WERI-Rb-1 (cell line): ENCODE measurements at regions not wholly inside any gene's neighbourhood (a gene's known extent, or its start where the extent isn't known, plus 50 kb on each side); places are given as distances from the start of the nearest gene placed in this dataset.

Experiments
- DNase-seq: peaks from one replicate; pipeline ENCODE4 v3.0.0-alpha.2; 2020
- H3K27ac ChIP-seq: fragments of 250-450 bp; sonication (Bioruptor Pico); 2 replicates; pipeline ENCODE4 v1.5.1; 2020; ENCODE audit warnings: mild to moderate bottlenecking, moderate library complexity
- H3K27me3 ChIP-seq: fragments of 250-450 bp; sonication (Bioruptor Pico); 2 replicates; pipeline ENCODE4 v1.5.1; 2021; ENCODE audit warnings: mild to moderate bottlenecking, low read depth, moderate library complexity; ENCODE audit not compliant: insufficient read depth, severe bottlenecking
- H3K36me3 ChIP-seq: fragments of 250-450 bp; sonication (Bioruptor Pico); 2 replicates; pipeline ENCODE4 v1.5.1; 2020; ENCODE audit warnings: mild to moderate bottlenecking, moderate library complexity
- H3K4me3 ChIP-seq: 2 replicates; pipeline ENCODE4 v1.5.1; 2011; ENCODE audit warnings: low read depth, mild to moderate bottlenecking, control low read depth, low read length
- H3K9me3 ChIP-seq: fragments of 250-450 bp; sonication (Bioruptor Pico); 2 replicates; pipeline ENCODE4 v1.5.1; 2021; ENCODE audit warnings: mild to moderate bottlenecking, moderate library complexity; ENCODE audit not compliant: severe bottlenecking
- TF ChIP-seq, protein P1 (sequence below): IDR thresholded peaks from 2 replicates; pipeline ENCODE4 v1.5.1; 2011; ENCODE audit warnings: low read depth, mild to moderate bottlenecking, control low read depth, inconsistent platforms, low read length

DNA sequence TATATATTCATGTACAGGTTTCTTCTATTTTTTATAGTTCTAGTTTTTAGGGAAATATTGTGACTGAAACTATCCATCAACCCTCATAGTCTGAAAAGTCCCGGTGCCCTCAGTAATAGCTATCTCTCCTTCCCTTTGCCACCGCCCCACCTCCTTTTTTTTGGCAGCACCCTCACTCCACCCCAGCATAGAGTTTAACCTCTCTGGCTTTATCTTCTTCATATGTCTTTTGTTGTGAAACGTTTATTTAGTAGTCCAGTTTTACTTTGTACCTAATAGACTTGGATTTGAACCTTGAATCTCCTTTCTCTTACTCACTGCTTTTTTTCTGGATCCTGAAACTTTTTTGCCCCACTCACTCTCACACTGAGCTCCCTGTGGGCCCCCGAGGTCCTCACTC lies 109.5 kb downstream of the BBS10 start:
- no peaks in the 10 kb centered on the region for H3K9me3 ChIP-seq
- TF ChIP-seq, protein P1, sequence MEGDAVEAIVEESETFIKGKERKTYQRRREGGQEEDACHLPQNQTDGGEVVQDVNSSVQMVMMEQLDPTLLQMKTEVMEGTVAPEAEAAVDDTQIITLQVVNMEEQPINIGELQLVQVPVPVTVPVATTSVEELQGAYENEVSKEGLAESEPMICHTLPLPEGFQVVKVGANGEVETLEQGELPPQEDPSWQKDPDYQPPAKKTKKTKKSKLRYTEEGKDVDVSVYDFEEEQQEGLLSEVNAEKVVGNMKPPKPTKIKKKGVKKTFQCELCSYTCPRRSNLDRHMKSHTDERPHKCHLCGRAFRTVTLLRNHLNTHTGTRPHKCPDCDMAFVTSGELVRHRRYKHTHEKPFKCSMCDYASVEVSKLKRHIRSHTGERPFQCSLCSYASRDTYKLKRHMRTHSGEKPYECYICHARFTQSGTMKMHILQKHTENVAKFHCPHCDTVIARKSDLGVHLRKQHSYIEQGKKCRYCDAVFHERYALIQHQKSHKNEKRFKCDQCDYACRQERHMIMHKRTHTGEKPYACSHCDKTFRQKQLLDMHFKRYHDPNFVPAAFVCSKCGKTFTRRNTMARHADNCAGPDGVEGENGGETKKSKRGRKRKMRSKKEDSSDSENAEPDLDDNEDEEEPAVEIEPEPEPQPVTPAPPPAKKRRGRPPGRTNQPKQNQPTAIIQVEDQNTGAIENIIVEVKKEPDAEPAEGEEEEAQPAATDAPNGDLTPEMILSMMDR = no peak
- no peak overlapping the region for H3K4me3 ChIP-seq
- H3K27me3 ChIP-seq = no peaks in the 10 kb centered on the region
- H3K36me3 ChIP-seq = no peaks in the 10 kb centered on the region
- H3K27ac ChIP-seq = no peak overlapping the region
- no peak for DNase-seq

DNA sequence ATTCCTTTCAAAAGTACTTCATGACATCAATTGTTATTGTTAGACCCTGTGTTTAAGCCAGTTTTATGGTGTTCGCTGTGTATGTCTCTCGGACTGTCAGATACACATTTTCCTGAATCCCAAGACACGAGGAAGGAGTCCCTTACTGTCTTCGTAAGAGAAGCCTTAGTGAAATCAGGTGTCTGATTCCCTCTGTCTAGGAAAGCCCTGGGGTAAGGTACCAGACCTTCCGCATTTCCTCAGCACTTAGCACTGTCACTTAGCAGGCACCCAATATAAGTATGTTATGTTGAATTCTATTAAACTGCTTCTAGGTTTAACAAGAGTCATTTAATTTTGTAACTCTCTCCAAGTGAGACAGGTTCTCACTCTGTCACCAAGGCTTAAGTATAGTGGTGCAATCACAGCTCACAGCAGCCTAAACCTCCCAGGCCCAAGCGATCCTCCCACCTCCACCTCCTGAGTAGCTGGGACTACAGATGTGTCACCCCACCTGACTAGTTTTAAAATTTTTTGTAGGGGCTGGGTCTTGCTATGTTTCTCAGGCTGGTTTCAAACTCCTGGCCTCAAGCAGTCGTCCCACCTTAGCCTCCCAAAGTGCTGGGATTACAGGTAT lies 111.0 kb downstream of the BBS10 start:
- no peak overlapping the region for H3K27ac ChIP-seq
- no peaks in the 10 kb centered on the region for H3K9me3 ChIP-seq
- DNase-seq = no peak
- TF ChIP-seq, protein P1 = no peak
- H3K27me3 ChIP-seq = no peaks in the 10 kb centered on the region
- H3K4me3 ChIP-seq = no peak overlapping the region
- no peaks in the 10 kb centered on the region for H3K36me3 ChIP-seq

DNA sequence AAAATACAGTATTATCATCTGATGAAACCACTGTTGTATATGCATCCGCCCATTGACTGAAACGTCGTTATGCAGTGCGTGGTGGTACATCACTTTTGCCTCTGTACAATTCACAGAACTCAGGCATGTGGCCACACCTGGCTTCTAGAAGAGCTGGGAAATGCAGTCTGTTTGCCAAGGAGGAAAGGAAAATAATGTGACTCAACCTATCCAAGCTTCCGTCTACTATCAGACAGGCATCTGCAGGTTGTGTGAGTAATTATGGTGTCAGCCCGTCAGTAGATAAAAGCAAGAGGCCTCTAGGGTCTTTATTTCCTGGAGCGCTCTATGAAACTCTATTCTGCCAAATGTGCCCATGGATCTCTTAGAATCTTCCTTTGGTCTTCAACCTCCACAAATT lies 111.6 kb downstream of the BBS10 start:
- DNase-seq = no peak
- H3K36me3 ChIP-seq = no peaks in the 10 kb centered on the region
- TF ChIP-seq, protein P1 = no peak
- no peak overlapping the region for H3K27ac ChIP-seq
- H3K4me3 ChIP-seq = no peak overlapping the region
- no peaks in the 10 kb centered on the region for H3K9me3 ChIP-seq
- H3K27me3 ChIP-seq = no peaks in the 10 kb centered on the region

DNA sequence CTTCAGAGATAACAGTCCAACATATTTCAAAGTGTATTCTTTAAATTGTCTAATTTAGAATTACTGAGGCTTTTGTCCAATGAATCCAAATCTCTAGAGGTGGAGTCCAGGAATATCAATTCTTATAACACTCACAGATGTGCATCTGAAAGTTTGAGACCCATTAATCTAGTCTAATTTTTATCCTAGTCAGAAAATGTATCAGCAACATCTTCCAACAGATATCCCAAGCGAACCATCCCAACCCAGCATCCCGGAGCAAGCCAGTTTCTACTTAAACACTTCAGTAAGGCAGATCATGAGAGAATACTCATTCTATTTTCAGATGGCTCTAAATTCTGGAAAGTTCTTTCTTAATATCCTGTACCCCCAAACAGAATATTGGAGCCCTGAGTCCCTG lies 113.5 kb downstream of the BBS10 start:
- Histone ChIP-seq H3K27me3 (no peaks in the 10 kb centered on the region), H3K4me3 (no peak overlapping the region), H3K9me3 (no peaks in the 10 kb centered on the region), H3K36me3 (no peaks in the 10 kb centered on the region), H3K27ac (no peak overlapping the region)
- TF ChIP-seq, protein P1 = no peak
- DNase-seq = no peak

DNA sequence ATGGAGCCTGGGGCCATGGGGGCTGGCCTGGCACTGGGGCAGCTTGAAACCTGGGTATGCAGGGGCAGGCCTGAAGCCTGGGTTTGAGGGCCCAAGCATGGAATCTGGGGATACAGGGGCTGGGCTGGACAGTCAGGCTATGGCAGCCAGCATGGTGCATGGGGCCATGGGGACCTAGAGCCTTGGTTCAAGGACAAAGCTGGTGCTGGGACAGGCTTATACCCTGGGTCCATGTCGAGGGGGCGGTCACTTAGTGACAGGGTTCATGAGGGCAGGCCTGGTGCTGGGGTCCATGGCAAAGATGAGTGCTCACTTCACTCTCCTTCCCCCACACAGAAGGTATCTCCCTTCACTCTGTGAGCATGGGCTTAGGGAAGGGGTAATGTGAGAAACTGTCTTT lies 116.2 kb downstream of the BBS10 start:
- no peak overlapping the region for H3K4me3 ChIP-seq
- no peak for DNase-seq
- no peaks in the 10 kb centered on the region for H3K36me3 ChIP-seq
- no peak overlapping the region for H3K27ac ChIP-seq
- H3K27me3 ChIP-seq = no peaks in the 10 kb centered on the region
- H3K9me3 ChIP-seq = no peaks in the 10 kb centered on the region
- TF ChIP-seq, protein P1 = no peak

DNA sequence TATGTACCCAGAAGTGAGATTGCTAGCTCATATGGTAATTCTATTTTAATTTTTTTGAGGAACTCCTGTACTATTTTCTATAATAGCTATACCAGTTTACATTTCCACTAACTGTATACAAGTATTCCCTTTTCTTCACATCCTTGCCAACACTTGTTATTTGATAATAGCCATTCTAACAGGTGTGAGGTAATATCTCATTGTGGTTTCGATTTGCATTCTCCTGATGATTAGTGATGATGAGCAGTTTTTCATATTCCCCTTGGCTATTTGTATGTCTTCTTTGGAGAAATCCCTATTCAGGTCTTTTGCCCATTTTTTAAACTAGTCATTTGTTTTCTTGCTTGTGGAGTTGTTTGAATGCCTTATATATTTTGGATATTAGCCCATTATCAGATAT lies 121.3 kb downstream of the BBS10 start:
- Histone ChIP-seq H3K27ac (no peak overlapping the region), H3K27me3 (no peaks in the 10 kb centered on the region), H3K4me3 (no peak overlapping the region), H3K36me3 (no peaks in the 10 kb centered on the region), H3K9me3 (no peaks in the 10 kb centered on the region)
- no peak for DNase-seq
- TF ChIP-seq, protein P1 = no peak
